ENCODE measurements at regions not wholly inside any gene's neighbourhood (a gene's known extent, or its start where the extent isn't known, plus 50 kb on each side); places are given as distances from the start of the nearest gene placed in this dataset.

DNA sequence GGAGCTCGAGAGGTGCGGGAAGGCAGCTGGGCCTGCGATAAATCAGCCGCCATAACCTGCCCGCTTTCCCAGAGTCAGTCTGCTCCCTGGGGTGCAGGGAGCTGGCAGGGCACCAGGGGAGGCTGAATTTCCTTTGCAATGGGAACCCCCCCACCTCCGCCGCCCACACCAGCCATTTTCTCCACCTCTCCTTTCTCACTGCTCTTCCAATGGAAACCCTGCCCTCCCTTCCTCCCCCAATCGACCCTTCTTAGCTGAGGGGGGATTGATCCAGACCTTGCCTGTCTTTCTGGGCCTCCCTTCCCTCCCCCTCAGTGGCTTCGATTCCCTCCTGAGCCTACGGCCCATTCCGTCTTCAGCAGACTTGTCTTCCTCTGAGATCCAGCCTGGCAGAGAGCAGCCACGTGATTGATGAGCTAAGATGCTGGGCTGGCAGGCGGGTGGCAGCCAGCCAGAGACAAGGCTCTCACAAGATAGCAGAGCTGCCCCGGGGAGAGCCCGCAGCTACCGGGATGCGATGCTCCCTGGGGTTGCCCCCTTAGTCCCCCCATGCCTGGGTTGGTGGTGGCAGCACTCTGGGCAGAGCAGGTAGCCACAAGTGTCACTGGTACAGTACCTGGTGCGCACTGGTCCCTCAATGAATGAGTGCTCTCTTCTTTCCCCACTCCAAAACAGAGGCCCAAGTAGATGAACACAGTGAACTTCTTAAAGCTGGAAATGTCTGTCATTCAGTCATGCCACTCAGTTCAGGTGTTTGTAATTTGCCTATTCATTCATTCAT, 53.7 kb upstream of the FABP6 start:
- TF ChIP-seq ZNF274 (IDR thresholded peaks at IDR 0.05; ENCODE audit: low read depth, low read length) (no peak), YY1 (IDR thresholded peaks at IDR 0.05; ENCODE audit: insufficient read depth, insufficient read length) (no peak)

Data from NT2/D1 (cell line).